ENCODE measurements at regions not wholly inside any gene's neighbourhood (a gene's known extent, or its start where the extent isn't known, plus 50 kb on each side); places are given as distances from the start of the nearest gene placed in this dataset.

DNA sequence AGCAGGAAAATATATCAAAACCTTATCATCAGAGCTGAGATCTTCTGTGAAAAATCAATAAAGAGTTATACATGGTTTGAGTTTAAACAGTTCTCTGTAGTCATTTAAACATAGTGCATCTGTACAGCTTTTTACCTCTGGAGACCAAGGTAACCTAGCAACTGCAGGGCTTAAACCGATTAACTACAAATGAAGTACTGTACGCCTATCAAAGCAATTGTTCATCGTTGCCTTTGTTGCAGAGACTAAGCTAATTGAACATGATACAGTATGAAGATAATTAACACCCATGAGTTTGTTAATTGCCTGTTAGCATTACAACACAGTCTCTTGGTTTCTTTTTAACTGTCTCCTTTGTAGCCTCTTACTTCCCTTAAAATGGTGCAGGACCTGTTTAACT lies 147.9 kb downstream of the LNPK start:
- Mint-ChIP-seq H3K4me3 (no peak overlapping the region), H3K4me1 (peaks cover 45% of the 10 kb centered on the region), H3K27ac (no peak overlapping the region), H3K27me3 (ENCODE audit: low read depth) (peaks cover 4% of the 10 kb centered on the region), H3K36me3 (no peaks in the 10 kb centered on the region), H3K9me3 (peaks cover 20% of the 10 kb centered on the region)
- no peak for ATAC-seq
- ChIA-PET POLR2A (no interaction called here), CTCF (no interaction called here)
- TF ChIP-seq FOXP1 (CRISPR knock-in tag; IDR thresholded peaks at IDR 0.05; ENCODE audit: borderline replicate concordance) (no peak), NR2C2 (CRISPR knock-in tag; IDR thresholded peaks at IDR 0.05) (no peak), NR3C1 (CRISPR knock-in tag; conservative IDR thresholded peaks at IDR 0.05; ENCODE audit: low read depth) (no peak), MXD4 (CRISPR knock-in tag; IDR thresholded peaks at IDR 0.05; ENCODE audit: borderline replicate concordance) (no peak), NFYB (CRISPR knock-in tag; conservative IDR thresholded peaks at IDR 0.05; ENCODE audit: low read depth) (no peak)
- TF ChIP-seq, protein P1, sequence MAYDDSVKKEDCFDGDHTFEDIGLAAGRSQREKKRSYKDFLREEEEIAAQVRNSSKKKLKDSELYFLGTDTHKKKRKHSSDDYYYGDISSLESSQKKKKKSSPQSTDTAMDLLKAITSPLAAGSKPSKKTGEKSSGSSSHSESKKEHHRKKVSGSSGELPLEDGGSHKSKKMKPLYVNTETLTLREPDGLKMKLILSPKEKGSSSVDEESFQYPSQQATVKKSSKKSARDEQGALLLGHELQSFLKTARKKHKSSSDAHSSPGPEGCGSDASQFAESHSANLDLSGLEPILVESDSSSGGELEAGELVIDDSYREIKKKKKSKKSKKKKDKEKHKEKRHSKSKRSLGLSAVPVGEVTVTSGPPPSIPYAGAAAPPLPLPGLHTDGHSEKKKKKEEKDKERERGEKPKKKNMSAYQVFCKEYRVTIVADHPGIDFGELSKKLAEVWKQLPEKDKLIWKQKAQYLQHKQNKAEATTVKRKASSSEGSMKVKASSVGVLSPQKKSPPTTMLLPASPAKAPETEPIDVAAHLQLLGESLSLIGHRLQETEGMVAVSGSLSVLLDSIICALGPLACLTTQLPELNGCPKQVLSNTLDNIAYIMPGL (CRISPR knock-in tag; IDR thresholded peaks at IDR 0.05): no peak
- TF ChIP-seq, protein P2, sequence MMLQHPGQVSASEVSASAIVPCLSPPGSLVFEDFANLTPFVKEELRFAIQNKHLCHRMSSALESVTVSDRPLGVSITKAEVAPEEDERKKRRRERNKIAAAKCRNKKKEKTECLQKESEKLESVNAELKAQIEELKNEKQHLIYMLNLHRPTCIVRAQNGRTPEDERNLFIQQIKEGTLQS (CRISPR knock-in tag; conservative IDR thresholded peaks at IDR 0.05): no peak
- TF ChIP-seq, protein P3, sequence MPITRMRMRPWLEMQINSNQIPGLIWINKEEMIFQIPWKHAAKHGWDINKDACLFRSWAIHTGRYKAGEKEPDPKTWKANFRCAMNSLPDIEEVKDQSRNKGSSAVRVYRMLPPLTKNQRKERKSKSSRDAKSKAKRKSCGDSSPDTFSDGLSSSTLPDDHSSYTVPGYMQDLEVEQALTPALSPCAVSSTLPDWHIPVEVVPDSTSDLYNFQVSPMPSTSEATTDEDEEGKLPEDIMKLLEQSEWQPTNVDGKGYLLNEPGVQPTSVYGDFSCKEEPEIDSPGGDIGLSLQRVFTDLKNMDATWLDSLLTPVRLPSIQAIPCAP (CRISPR knock-in tag; IDR thresholded peaks at IDR 0.05): no peak
- TF ChIP-seq, protein P4, sequence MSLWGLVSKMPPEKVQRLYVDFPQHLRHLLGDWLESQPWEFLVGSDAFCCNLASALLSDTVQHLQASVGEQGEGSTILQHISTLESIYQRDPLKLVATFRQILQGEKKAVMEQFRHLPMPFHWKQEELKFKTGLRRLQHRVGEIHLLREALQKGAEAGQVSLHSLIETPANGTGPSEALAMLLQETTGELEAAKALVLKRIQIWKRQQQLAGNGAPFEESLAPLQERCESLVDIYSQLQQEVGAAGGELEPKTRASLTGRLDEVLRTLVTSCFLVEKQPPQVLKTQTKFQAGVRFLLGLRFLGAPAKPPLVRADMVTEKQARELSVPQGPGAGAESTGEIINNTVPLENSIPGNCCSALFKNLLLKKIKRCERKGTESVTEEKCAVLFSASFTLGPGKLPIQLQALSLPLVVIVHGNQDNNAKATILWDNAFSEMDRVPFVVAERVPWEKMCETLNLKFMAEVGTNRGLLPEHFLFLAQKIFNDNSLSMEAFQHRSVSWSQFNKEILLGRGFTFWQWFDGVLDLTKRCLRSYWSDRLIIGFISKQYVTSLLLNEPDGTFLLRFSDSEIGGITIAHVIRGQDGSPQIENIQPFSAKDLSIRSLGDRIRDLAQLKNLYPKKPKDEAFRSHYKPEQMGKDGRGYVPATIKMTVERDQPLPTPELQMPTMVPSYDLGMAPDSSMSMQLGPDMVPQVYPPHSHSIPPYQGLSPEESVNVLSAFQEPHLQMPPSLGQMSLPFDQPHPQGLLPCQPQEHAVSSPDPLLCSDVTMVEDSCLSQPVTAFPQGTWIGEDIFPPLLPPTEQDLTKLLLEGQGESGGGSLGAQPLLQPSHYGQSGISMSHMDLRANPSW (CRISPR knock-in tag; conservative IDR thresholded peaks at IDR 0.05; ENCODE audit: low read depth): no peak
- TF ChIP-seq, protein P5, sequence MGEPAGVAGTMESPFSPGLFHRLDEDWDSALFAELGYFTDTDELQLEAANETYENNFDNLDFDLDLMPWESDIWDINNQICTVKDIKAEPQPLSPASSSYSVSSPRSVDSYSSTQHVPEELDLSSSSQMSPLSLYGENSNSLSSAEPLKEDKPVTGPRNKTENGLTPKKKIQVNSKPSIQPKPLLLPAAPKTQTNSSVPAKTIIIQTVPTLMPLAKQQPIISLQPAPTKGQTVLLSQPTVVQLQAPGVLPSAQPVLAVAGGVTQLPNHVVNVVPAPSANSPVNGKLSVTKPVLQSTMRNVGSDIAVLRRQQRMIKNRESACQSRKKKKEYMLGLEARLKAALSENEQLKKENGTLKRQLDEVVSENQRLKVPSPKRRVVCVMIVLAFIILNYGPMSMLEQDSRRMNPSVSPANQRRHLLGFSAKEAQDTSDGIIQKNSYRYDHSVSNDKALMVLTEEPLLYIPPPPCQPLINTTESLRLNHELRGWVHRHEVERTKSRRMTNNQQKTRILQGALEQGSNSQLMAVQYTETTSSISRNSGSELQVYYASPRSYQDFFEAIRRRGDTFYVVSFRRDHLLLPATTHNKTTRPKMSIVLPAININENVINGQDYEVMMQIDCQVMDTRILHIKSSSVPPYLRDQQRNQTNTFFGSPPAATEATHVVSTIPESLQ (CRISPR knock-in tag; IDR thresholded peaks at IDR 0.05): no peak
- DNase-seq (ENCODE audit: low spot score): no peak

DNA sequence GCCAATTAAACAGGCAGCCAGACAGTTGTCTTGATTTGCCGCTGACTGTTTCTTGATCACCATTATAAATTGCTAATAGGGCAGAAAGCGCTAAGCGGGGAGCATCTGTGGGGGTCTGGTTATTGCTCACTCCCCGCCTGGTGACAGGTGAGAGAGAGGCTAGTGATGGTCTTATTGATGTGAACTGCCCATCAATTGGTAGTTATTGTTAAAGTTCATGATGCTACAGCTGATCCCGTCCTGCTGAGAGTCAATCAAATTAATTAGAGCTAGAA lies 148.5 kb downstream of the LNPK start:
- no peaks in the 10 kb centered on the region for H3K36me3 Mint-ChIP-seq
- POLR2A ChIA-PET: no interaction called here
- CTCF ChIA-PET: no interaction called here
- H3K27me3 Mint-ChIP-seq (ENCODE audit: low read depth): peaks cover 4% of the 10 kb centered on the region
- no peak for ATAC-seq
- H3K9me3 Mint-ChIP-seq: peaks cover 15% of the 10 kb centered on the region
- H3K4me3 Mint-ChIP-seq: no peak overlapping the region
- TF ChIP-seq, protein P4 (CRISPR knock-in tag; conservative IDR thresholded peaks at IDR 0.05; ENCODE audit: low read depth): no peak
- TF ChIP-seq RELA (CRISPR knock-in tag; IDR thresholded peaks at IDR 0.05; ENCODE audit: borderline replicate concordance) (no peak), NFYB (CRISPR knock-in tag; conservative IDR thresholded peaks at IDR 0.05; ENCODE audit: low read depth) (no peak), SOX15 (CRISPR knock-in tag; IDR thresholded peaks at IDR 0.05) (no peak), JAZF1 (CRISPR knock-in tag; IDR thresholded peaks at IDR 0.05) (no peak), ZNF263 (CRISPR knock-in tag; IDR thresholded peaks at IDR 0.05; ENCODE audit: low read depth) (no peak), MYBL2 (CRISPR knock-in tag; IDR thresholded peaks at IDR 0.05) (no peak), MXD4 (CRISPR knock-in tag; IDR thresholded peaks at IDR 0.05; ENCODE audit: borderline replicate concordance) (no peak)
- TF ChIP-seq, protein P6, sequence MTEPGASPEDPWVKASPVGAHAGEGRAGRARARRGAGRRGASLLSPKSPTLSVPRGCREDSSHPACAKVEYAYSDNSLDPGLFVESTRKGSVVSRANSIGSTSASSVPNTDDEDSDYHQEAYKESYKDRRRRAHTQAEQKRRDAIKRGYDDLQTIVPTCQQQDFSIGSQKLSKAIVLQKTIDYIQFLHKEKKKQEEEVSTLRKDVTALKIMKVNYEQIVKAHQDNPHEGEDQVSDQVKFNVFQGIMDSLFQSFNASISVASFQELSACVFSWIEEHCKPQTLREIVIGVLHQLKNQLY (CRISPR knock-in tag; IDR thresholded peaks at IDR 0.05): no peak
- TF ChIP-seq, protein P7, sequence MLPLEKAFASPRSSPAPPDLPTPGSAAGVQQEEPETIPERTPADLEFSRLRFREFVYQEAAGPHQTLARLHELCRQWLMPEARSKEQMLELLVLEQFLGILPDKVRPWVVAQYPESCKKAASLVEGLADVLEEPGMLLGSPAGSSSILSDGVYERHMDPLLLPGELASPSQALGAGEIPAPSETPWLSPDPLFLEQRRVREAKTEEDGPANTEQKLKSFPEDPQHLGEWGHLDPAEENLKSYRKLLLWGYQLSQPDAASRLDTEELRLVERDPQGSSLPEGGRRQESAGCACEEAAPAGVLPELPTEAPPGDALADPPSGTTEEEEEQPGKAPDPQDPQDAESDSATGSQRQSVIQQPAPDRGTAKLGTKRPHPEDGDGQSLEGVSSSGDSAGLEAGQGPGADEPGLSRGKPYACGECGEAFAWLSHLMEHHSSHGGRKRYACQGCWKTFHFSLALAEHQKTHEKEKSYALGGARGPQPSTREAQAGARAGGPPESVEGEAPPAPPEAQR (CRISPR knock-in tag; IDR thresholded peaks at IDR 0.05): no peak
- TF ChIP-seq, protein P8, sequence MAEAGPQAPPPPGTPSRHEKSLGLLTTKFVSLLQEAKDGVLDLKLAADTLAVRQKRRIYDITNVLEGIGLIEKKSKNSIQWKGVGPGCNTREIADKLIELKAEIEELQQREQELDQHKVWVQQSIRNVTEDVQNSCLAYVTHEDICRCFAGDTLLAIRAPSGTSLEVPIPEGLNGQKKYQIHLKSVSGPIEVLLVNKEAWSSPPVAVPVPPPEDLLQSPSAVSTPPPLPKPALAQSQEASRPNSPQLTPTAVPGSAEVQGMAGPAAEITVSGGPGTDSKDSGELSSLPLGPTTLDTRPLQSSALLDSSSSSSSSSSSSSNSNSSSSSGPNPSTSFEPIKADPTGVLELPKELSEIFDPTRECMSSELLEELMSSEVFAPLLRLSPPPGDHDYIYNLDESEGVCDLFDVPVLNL (CRISPR knock-in tag; IDR thresholded peaks at IDR 0.05; ENCODE audit: borderline replicate concordance, low read depth): no peak
- DNase-seq (ENCODE audit: low spot score): no peak
- no peak overlapping the region for H3K27ac Mint-ChIP-seq
- H3K4me1 Mint-ChIP-seq: peaks cover 45% of the 10 kb centered on the region
